NT2/D1 (cell line): ENCODE measurements at regions not wholly inside any gene's neighbourhood (a gene's known extent, or its start where the extent isn't known, plus 50 kb on each side); places are given as distances from the start of the nearest gene placed in this dataset.

Experiments used
- DNase-seq: peaks from one replicate; pipeline ENCODE4 v3.0.0-alpha.2; 2011; ENCODE audit warnings: low read depth, low spot score
- H3K27me3 ChIP-seq: 2 replicates; pipeline ENCODE4 v1.6.0; 2011; ENCODE audit warnings: mild to moderate bottlenecking; ENCODE audit not compliant: insufficient read length, insufficient read depth
- H3K36me3 ChIP-seq: 2 replicates; pipeline ENCODE4 v1.6.1; 2011; ENCODE audit warnings: mild to moderate bottlenecking, low read length, mixed read lengths; ENCODE audit not compliant: insufficient read depth, insufficient read length
- H3K4me1 ChIP-seq: 2 replicates; pipeline ENCODE4 v1.5.1; 2011; ENCODE audit not compliant: insufficient read depth, insufficient read length
- H3K4me3 ChIP-seq: 2 replicates; pipeline ENCODE4 v1.5.1; 2011; ENCODE audit warnings: low read depth; ENCODE audit not compliant: insufficient read length
- H3K9ac ChIP-seq: 2 replicates; pipeline ENCODE4 v1.6.0; 2011; ENCODE audit warnings: low read depth; ENCODE audit not compliant: insufficient read length
- H3K9me3 ChIP-seq: 2 replicates; pipeline ENCODE4 v1.5.1; 2011; ENCODE audit warnings: mild to moderate bottlenecking, low read length; ENCODE audit not compliant: insufficient read depth
- SUZ12 ChIP-seq: IDR thresholded peaks from 2 replicates; pipeline ENCODE4 v1.6.1; 2011; ENCODE audit not compliant: insufficient read length, insufficient read depth; ENCODE audit errors: extremely low read depth
- YY1 ChIP-seq: IDR thresholded peaks from 2 replicates; pipeline ENCODE4 v1.6.1; 2011; ENCODE audit not compliant: insufficient read length, insufficient read depth
- ZNF274 ChIP-seq: IDR thresholded peaks from 2 replicates; pipeline ENCODE4 v1.6.1; 2011; ENCODE audit warnings: mild to moderate bottlenecking, low read depth, low read length

DNA sequence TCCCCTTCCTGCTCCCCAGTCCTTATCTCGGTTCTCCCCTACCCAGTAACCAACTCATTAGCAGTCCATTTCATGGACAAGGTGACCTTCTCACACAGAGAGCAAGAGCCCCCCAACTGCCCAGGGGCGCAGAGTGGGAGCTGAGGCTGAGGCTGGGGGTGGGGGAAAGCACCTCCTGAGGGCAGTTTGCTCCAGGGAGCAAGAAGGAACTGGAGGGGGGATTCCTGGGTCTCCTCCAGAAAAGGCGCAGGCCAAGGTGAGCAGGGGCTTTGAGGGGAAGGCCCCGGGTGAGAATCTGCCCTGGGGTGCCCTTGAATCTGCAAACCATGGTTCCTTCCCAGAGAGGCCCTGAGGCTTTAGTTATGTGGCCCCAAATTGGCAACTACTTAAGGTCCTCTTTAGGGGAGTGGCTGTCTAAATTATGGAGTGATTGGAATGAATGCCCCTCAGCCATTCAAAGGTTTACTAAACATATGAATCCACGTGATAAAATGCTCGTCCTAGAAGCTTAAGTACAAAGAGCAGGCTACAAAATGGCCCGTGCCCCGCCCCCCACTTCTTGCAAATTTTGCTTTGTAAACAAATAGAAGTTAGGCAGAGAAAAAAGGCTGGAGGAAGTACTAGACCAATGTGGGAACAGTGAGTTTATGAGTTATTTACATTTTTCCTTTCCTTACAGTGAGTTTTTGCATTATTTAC is 123.5 kb upstream of the HS6ST1 start:
- Histone ChIP-seq H3K9me3 (no peaks in the 10 kb centered on the region), H3K27me3 (no peaks in the 10 kb centered on the region), H3K4me1 (peaks cover 27% of the 10 kb centered on the region), H3K36me3 (no peaks in the 10 kb centered on the region), H3K9ac (peak overlapping the region; percentile 53), H3K4me3 (no peak overlapping the region)
- DNase-seq: peak; percentile 27
- TF ChIP-seq ZNF274 (no peak), SUZ12 (no peak), YY1 (no peak)

DNA sequence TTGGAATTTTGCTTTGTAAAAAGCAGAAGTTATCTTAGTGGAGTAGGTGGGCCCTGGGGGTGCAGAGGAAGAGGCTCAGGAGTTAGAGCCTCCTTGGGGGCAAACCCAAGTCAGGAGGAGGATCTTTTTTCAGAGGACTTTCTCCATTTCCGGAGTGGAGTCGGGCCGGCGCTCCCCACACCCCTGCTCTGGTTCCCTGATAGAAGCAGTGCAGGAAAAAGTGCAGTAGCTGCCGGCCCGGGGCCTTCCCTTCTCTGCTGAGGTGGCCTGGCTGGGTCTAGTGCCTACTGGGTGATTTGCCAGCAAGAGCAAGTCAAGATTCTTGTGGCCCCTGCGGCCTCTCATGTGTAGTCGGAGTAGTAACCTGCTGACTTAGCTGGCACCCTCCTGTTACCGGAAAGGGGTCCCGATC is 124.2 kb upstream of the HS6ST1 start:
- no peaks in the 10 kb centered on the region for H3K27me3 ChIP-seq
- H3K9me3 ChIP-seq: no peaks in the 10 kb centered on the region
- TF ChIP-seq SUZ12: no peak
- TF ChIP-seq YY1: no peak
- no peak for TF ChIP-seq ZNF274
- peak; percentile 47 for DNase-seq
- H3K36me3 ChIP-seq: no peaks in the 10 kb centered on the region
- peak overlapping the region; percentile 24 for H3K9ac ChIP-seq
- H3K4me1 ChIP-seq: peaks cover 27% of the 10 kb centered on the region
- no peak overlapping the region for H3K4me3 ChIP-seq

DNA sequence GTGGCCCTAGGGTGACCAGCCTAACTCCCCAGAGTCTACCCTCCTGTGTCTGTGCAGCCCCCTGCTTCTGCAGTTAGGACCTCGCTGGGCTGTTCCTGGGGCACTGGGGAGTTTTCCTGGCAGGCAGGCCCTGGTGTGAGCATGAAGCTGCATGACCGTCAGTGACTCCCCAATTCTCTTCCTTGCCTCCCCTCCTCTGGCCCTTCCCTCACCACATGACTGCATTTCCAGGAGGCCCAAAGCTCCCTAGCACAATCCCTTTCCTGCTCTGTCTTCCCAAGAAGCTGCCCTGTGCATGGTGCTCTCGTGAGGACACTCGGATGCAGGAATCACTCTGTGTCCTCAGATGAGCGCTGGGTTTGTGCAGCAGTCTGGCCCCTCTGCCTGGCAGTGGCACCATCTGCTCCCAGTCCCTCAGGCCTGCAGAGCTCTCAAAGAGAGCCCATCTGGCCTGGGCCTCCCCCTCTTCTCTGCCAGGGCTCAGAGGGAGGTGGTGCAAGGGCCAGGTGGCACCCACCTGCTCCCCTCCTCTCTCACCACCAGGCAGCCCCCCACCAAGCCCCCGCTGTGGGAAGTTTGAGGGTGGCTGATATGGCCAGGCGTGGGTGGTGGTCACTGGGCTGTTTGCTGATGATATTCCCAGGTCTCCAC is 125.6 kb upstream of the HS6ST1 start:
- peak overlapping the region; percentile 52 for H3K9ac ChIP-seq
- H3K9me3 ChIP-seq: no peaks in the 10 kb centered on the region
- H3K4me3 ChIP-seq: no peak overlapping the region
- TF ChIP-seq ZNF274: no peak
- no peak for TF ChIP-seq YY1
- TF ChIP-seq SUZ12: no peak
- peaks cover 27% of the 10 kb centered on the region for H3K4me1 ChIP-seq
- H3K36me3 ChIP-seq: no peaks in the 10 kb centered on the region
- no peak for DNase-seq
- no peaks in the 10 kb centered on the region for H3K27me3 ChIP-seq

DNA sequence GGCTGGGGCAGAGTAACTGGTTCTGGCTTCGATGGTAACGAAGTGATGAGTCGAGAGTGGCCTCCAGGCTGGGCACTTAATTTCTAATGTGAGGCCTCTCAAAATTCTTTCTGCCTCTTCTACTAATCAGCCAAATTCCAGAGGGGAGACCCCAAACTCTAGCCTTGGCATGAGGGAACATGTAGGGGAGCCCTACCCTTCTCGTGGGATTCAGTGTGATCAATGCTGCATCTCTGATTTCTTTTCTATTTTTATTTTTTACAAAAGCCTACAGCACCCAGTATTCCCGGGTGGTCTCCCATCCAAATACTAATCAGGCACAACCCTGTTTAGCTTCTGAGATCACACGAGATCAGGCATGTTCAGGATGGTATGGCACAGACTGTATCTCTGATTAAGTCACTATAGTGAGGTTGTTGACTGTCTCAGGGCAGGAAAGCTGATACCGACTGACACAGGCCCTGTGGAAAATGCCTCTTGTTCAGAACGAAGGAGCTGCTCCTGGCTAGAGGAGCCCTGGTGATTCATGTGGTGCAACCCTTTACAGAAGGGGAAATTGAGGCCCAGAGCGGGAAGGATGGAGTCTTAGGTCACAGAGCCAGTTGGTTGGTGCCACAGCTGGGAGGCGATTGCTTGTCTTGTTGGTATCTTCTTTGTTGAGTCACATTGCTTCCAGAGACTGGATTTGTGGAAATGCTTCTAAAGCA is 126.3 kb upstream of the HS6ST1 start:
- peaks cover 29% of the 10 kb centered on the region for H3K4me1 ChIP-seq
- no peak for TF ChIP-seq ZNF274
- no peak for TF ChIP-seq SUZ12
- no peak for TF ChIP-seq YY1
- DNase-seq: no peak
- no peak overlapping the region for H3K9ac ChIP-seq
- no peaks in the 10 kb centered on the region for H3K27me3 ChIP-seq
- no peaks in the 10 kb centered on the region for H3K36me3 ChIP-seq
- no peak overlapping the region for H3K4me3 ChIP-seq
- H3K9me3 ChIP-seq: no peaks in the 10 kb centered on the region

DNA sequence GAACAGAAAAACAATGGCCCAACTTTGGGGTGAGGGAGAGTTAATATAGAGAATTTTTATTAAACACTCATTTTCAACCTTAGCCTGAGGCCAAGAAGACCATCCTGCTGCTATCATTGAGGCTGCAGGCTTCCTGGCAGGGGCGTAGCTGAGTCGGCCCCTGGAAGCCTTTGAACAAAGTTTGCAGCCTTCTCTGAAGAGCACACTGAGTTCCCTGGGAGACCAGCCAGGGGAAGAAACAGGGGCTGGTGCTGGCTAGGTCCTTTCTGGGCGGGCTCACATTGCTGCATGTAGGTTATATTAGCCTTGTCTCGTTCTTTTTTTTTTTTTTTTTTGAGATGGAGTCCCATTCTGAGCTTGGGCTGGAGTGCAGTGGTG is 126.8 kb upstream of the HS6ST1 start:
- Histone ChIP-seq H3K4me1 (peaks cover 33% of the 10 kb centered on the region), H3K4me3 (no peak overlapping the region), H3K9ac (no peak overlapping the region), H3K9me3 (no peaks in the 10 kb centered on the region), H3K27me3 (no peaks in the 10 kb centered on the region), H3K36me3 (no peaks in the 10 kb centered on the region)
- DNase-seq: no peak
- no peak for TF ChIP-seq ZNF274
- no peak for TF ChIP-seq YY1
- TF ChIP-seq SUZ12: no peak

DNA sequence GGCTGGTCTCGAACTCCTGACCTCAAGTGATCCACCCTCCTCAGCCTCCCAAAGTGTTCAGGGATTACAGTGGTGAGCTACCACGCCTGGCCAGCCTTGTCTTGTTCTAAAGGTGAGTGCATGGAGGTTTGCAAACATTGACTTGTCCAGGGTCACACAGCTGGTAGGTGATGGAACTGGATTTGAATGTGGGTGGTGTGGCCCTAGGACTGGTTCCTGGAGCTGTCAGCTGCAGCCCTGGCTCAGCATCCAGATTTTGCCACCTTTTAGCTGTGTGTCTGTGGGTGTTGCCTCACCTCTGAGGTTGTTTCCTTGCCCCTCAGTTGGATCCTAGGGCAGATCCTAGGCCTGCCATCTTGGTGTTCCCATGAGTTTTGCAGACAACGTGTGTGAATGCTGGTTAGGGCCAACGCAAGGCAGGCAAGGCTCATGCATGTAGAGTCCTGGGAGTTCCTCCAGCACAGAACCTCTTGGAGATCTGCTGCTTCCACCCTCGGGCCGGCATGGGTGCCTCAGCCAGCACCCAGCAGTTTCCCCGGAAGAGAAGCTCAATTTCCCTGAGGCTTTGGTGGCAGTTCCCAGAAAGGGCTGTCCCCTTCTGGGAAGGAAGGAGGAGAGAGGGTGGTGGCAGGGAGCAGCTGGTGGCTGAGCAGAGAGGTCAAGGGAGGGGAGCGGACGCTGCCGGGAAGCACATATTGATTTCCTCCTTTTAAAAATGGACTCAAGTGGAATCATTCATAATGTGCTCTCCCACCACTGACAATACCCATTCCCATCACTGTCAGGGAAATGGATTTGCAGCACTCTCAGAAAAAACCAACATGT is 127.6 kb upstream of the HS6ST1 start:
- TF ChIP-seq SUZ12: no peak
- TF ChIP-seq ZNF274: no peak
- no peak for TF ChIP-seq YY1
- H3K9me3 ChIP-seq: no peaks in the 10 kb centered on the region
- H3K4me3 ChIP-seq: no peak overlapping the region
- no peaks in the 10 kb centered on the region for H3K36me3 ChIP-seq
- DNase-seq: no peak
- H3K4me1 ChIP-seq: peaks cover 27% of the 10 kb centered on the region
- H3K27me3 ChIP-seq: no peaks in the 10 kb centered on the region
- no peak overlapping the region for H3K9ac ChIP-seq

DNA sequence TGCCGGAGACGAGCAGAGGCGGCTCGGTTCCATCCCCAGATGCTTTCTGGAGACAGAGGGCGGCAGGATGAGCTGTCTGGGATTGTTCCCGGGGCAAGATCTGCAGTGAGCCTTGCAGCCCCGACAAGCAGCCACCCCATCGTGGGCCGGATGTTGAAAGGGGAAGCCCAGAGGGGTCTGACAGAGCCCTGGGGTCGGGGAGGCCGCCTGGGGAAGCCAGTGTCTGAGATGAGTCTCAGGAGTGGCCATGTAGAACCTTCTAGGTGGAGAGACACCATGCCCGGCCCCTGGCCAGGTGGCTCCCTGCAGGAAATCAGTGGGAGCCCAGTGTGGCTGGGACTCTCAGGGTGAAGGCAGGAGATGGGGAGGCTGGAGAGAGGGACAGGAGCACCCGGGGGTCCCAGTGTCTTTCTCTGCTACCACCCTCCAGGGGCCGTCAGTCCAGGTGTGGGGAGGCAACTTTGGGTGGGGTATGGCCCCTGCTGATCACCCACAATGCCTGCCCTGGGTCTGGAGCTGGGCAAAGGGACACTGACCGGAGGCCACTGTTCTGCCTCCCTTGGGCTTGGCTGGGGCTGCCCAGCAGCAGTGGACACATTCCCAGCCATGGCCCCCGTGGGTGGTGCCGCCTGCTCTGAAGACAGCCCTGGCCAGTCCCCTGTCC is 128.3 kb upstream of the HS6ST1 start:
- Histone ChIP-seq H3K4me1 (peaks cover 19% of the 10 kb centered on the region), H3K36me3 (no peaks in the 10 kb centered on the region), H3K4me3 (no peak overlapping the region), H3K27me3 (no peaks in the 10 kb centered on the region), H3K9ac (no peak overlapping the region), H3K9me3 (no peaks in the 10 kb centered on the region)
- TF ChIP-seq YY1 (no peak), SUZ12 (no peak), ZNF274 (no peak)
- no peak for DNase-seq
